Hepatocyte (in vitro differentiated cells): ENCODE measurements at regions not wholly inside any gene's neighbourhood (a gene's known extent, or its start where the extent isn't known, plus 50 kb on each side); places are given as distances from the start of the nearest gene placed in this dataset.

Experiments used
- DNase-seq: peaks from one replicate; pipeline ENCODE4 v3.0.0-alpha.2; 2016; ENCODE audit warnings: low spot score
- H2AFZ ChIP-seq: fragments of 200-600 bp; sonication (generic); 2 replicates; pipeline ENCODE4 v1.6.0; 2016; ENCODE audit warnings: antibody characterized with exemption, mild to moderate bottlenecking
- H3K27ac ChIP-seq: fragments of 200-600 bp; sonication (generic); 2 replicates; pipeline ENCODE4 v1.5.1; 2016; ENCODE audit warnings: mild to moderate bottlenecking
- H3K27me3 ChIP-seq: fragments of 200-600 bp; sonication (generic); 2 replicates; pipeline ENCODE4 v1.6.1; 2016
- H3K36me3 ChIP-seq: fragments of 200-600 bp; sonication (generic); replicated peaks from 2 replicates; pipeline ENCODE4 v1.5.1; 2016; ENCODE audit warnings: low read depth; ENCODE audit not compliant: insufficient read depth
- H3K4me1 ChIP-seq: fragments of 200-600 bp; sonication (generic); 2 replicates; pipeline ENCODE4 v1.5.1; 2016; ENCODE audit warnings: mild to moderate bottlenecking, moderate library complexity; ENCODE audit not compliant: insufficient read depth
- H3K4me2 ChIP-seq: fragments of 200-600 bp; sonication (generic); 2 replicates; pipeline ENCODE4 v1.6.0; 2016
- H3K4me3 ChIP-seq: fragments of 200-600 bp; sonication (generic); 2 replicates; pipeline ENCODE4 v1.5.1; 2016; ENCODE audit warnings: mild to moderate bottlenecking
- H3K79me2 ChIP-seq: fragments of 200-600 bp; sonication (generic); 2 replicates; pipeline ENCODE4 v1.6.0; 2017; ENCODE audit warnings: mild to moderate bottlenecking
- H3K9me2 ChIP-seq: fragments of 200-600 bp; sonication (generic); replicated peaks from 2 replicates; pipeline ENCODE4 v1.6.0; 2017; ENCODE audit warnings: mild to moderate bottlenecking; ENCODE audit not compliant: insufficient read depth
- H3K9me3 ChIP-seq: fragments of 200-600 bp; sonication (generic); 2 replicates; pipeline ENCODE4 v1.5.1; 2016; ENCODE audit warnings: low read depth, mild to moderate bottlenecking
- H4K20me1 ChIP-seq: fragments of 200-600 bp; sonication (generic); 2 replicates; pipeline ENCODE4 v1.6.0; 2016; ENCODE audit warnings: mild to moderate bottlenecking; ENCODE audit not compliant: insufficient read depth, poor library complexity, severe bottlenecking
- CTCF ChIP-seq: fragments of 200-600 bp; sonication (generic); IDR thresholded peaks from 2 replicates; pipeline ENCODE4 v1.5.1; 2016; ENCODE audit warnings: antibody characterized with exemption, mild to moderate bottlenecking; ENCODE audit not compliant: poor library complexity
- EZH2 ChIP-seq: fragments of 200-600 bp; sonication (generic); IDR thresholded peaks from 2 replicates; pipeline ENCODE4 v1.6.1; 2016; ENCODE audit warnings: antibody characterized with exemption, mild to moderate bottlenecking, borderline replicate concordance
- EZH2phosphoT487 ChIP-seq: fragments of 200-600 bp; sonication (generic); IDR thresholded peaks from one replicate; pipeline ENCODE4 v1.6.1; 2018; ENCODE audit warnings: antibody characterized with exemption, mild to moderate bottlenecking, low read depth, moderate library complexity; ENCODE audit not compliant: unreplicated experiment, severe bottlenecking
- WGBS: methylation state at CpG from one replicate; pipeline ENCODE4 v1.1.6; 2016; ENCODE audit warnings: low lambda C conversion rate; ENCODE audit errors: missing lambda C conversion rate; 5-methylcytosine and 5-hydroxymethylcytosine counted together

- no peak overlapping the region for H3K4me2 ChIP-seq
- H4K20me1 ChIP-seq = no peaks in the 10 kb centered on the region
- H3K36me3 ChIP-seq = no peaks in the 10 kb centered on the region
- no peak overlapping the region for H2AFZ ChIP-seq
- H3K27me3 ChIP-seq = no peaks in the 10 kb centered on the region
- no peaks in the 10 kb centered on the region for H3K9me2 ChIP-seq
- 56% methylated on average over 1 of the region's 1 CpG for WGBS
- no peaks in the 10 kb centered on the region for H3K4me1 ChIP-seq
- TF ChIP-seq EZH2 (no peak), EZH2phosphoT487 (no peak), CTCF (no peak)
- H3K4me3 ChIP-seq = no peak overlapping the region
- no peaks in the 10 kb centered on the region for H3K9me3 ChIP-seq
- H3K79me2 ChIP-seq = no peaks in the 10 kb centered on the region
- no peak overlapping the region for H3K27ac ChIP-seq
- DNase-seq = no peak
Observed at GRCh38 chr2:184114439-184114838, 483.9 kb upstream of the ZNF804A start.

- no peak overlapping the region for H3K4me2 ChIP-seq
Observed at GRCh38 chr2:184119989-184120800, 478.1 kb upstream of the ZNF804A start.

GRCh38 chr2:184125867-184126266 lies 472.5 kb upstream of the ZNF804A start:
- Histone ChIP-seq H2AFZ (no peak overlapping the region), H4K20me1 (no peaks in the 10 kb centered on the region), H3K79me2 (no peaks in the 10 kb centered on the region), H3K27ac (no peak overlapping the region), H3K36me3 (no peaks in the 10 kb centered on the region), H3K4me1 (no peaks in the 10 kb centered on the region), H3K4me2 (no peak overlapping the region), H3K9me2 (no peaks in the 10 kb centered on the region), H3K9me3 (no peaks in the 10 kb centered on the region), H3K4me3 (no peak overlapping the region), H3K27me3 (no peaks in the 10 kb centered on the region)
- DNase-seq = no peak
- no peak for TF ChIP-seq EZH2
- no peak for TF ChIP-seq CTCF
- TF ChIP-seq EZH2phosphoT487 = no peak
- 93% methylated on average over 2 of the region's 2 CpGs for WGBS

More at GRCh38 chr2:184119989-184120800, 478.1 kb upstream of the ZNF804A start:
- no peaks in the 10 kb centered on the region for H3K27me3 ChIP-seq
- TF ChIP-seq EZH2phosphoT487 (no peak), EZH2 (no peak), CTCF (no peak)
- no peak overlapping the region for H2AFZ ChIP-seq
- H3K79me2 ChIP-seq = no peaks in the 10 kb centered on the region
- no peak overlapping the region for H3K27ac ChIP-seq
- H3K4me3 ChIP-seq = no peak overlapping the region
- DNase-seq = no peak
- no peaks in the 10 kb centered on the region for H3K4me1 ChIP-seq
- WGBS = 96% methylated on average over 1 of the region's 1 CpG
- no peaks in the 10 kb centered on the region for H4K20me1 ChIP-seq
- no peaks in the 10 kb centered on the region for H3K9me2 ChIP-seq
- H3K9me3 ChIP-seq = no peaks in the 10 kb centered on the region
- no peaks in the 10 kb centered on the region for H3K36me3 ChIP-seq
